Stimulated activated naive CD8-positive, alpha-beta T cell treated with anti-CD3 and anti-CD28 coated beads, Interleukin-15, amount 100 ng/mL, for 72 hours (primary cell): ENCODE measurements at regions not wholly inside any gene's neighbourhood (a gene's known extent, or its start where the extent isn't known, plus 50 kb on each side); places are given as distances from the start of the nearest gene placed in this dataset.
"Not testable (repeated sequence)": the region's sequence is repeated elsewhere in the genome, so short reads cannot be mapped to it uniquely, and the experiment has no call there.

Experiments
- ATAC-seq: fragments of 150-1000 bp; cut with Tn5 transposase; 2 replicates; pipeline ENCODE4 v1.10.0; 2021; ENCODE audit warnings: mild to moderate bottlenecking, moderate library complexity
- DNase-seq, 2 donors: peaks; one replicate each; pipeline ENCODE4 v3.0.0; 2021 to 2022
- H3K27ac Mint-ChIP-seq, 2 donors: one replicate each; pipeline ENCODE4 v1.8.0; 2022; ENCODE audit warnings: mild to moderate bottlenecking in 2 of 2, mixed read lengths in 2 of 2, moderate library complexity in 2 of 2
- H3K27me3 Mint-ChIP-seq: one replicate; pipeline ENCODE4 v1.8.0; 2022; ENCODE audit warnings: mixed read lengths
- H3K4me1 Mint-ChIP-seq: one replicate; pipeline ENCODE4 v1.8.0; 2022; ENCODE audit warnings: mild to moderate bottlenecking, mixed read lengths
- H3K4me3 Mint-ChIP-seq, 2 donors: one replicate each; pipeline ENCODE4 v1.8.0; 2022; ENCODE audit warnings: mild to moderate bottlenecking in 2 of 2, mixed read lengths in 2 of 2, moderate library complexity in 1 of 2
- H3K9me3 Mint-ChIP-seq, 2 donors: one replicate each; pipeline ENCODE4 v1.8.0; 2022; ENCODE audit warnings: mixed read lengths in 2 of 2

GRCh38 chrX:81348388-81348787, 146.5 kb downstream of the SH3BGRL start:
- no peak overlapping the region for H3K4me3 Mint-ChIP-seq
- H3K9me3 Mint-ChIP-seq = peaks cover 0 to 4% of the 10 kb centered on the region in 2 donors
- DNase-seq = no peak
- H3K4me1 Mint-ChIP-seq = no peaks in the 10 kb centered on the region
- no peak for ATAC-seq
- H3K27ac Mint-ChIP-seq = peak overlapping the region in 1 of 2 donors; percentile 74
- H3K27me3 Mint-ChIP-seq = no peaks in the 10 kb centered on the region

- no peaks in the 10 kb centered on the region for H3K27me3 Mint-ChIP-seq
- no peak overlapping the region for H3K4me3 Mint-ChIP-seq
- no peak for ATAC-seq
- peaks cover 5 to 7% of the 10 kb centered on the region in 2 donors for H3K9me3 Mint-ChIP-seq
- DNase-seq = no peak
- no peak overlapping the region for H3K27ac Mint-ChIP-seq
- H3K4me1 Mint-ChIP-seq = no peaks in the 10 kb centered on the region
These were observed 153.1 kb downstream of the SH3BGRL start for GRCh38 chrX:81354954-81355353.

- DNase-seq = no peak
- Mint-ChIP-seq H3K27ac (no peak overlapping the region), H3K9me3 (peaks cover 5 to 7% of the 10 kb centered on the region in 2 donors), H3K27me3 (no peaks in the 10 kb centered on the region), H3K4me1 (no peaks in the 10 kb centered on the region), H3K4me3 (no peak overlapping the region)
- no peak for ATAC-seq
These were observed 153.5 kb downstream of the SH3BGRL start for GRCh38 chrX:81355436-81355835.

- DNase-seq (no peak), ATAC-seq (no peak)
- H3K9me3 Mint-ChIP-seq = no peaks in the 10 kb centered on the region
- H3K4me3 Mint-ChIP-seq = no peak overlapping the region
- no peaks in the 10 kb centered on the region for H3K4me1 Mint-ChIP-seq
- H3K27me3 Mint-ChIP-seq = no peaks in the 10 kb centered on the region
- no peak overlapping the region for H3K27ac Mint-ChIP-seq
These were observed 165.4 kb downstream of the SH3BGRL start for GRCh38 chrX:81367291-81367690.

GRCh38 chrX:81377329-81377728, 175.4 kb downstream of the SH3BGRL start:
- Mint-ChIP-seq H3K4me1 (no peaks in the 10 kb centered on the region), H3K27ac (no peak overlapping the region), H3K9me3 (no peaks in the 10 kb centered on the region), H3K27me3 (no peaks in the 10 kb centered on the region), H3K4me3 (no peak overlapping the region)
- ATAC-seq = no peak
- DNase-seq = no peak

- Mint-ChIP-seq H3K27me3 (no peaks in the 10 kb centered on the region), H3K4me3 (no peak overlapping the region), H3K9me3 (no peaks in the 10 kb centered on the region), H3K27ac (no peak overlapping the region), H3K4me1 (no peaks in the 10 kb centered on the region)
- DNase-seq (no peak), ATAC-seq (no peak)
These were observed 176.7 kb downstream of the SH3BGRL start for GRCh38 chrX:81378560-81378959.

- no peak for DNase-seq
- peaks cover 3% of the 10 kb centered on the region for H3K27me3 Mint-ChIP-seq
- no peak overlapping the region for H3K4me3 Mint-ChIP-seq
- no peaks in the 10 kb centered on the region for H3K9me3 Mint-ChIP-seq
- H3K4me1 Mint-ChIP-seq = no peaks in the 10 kb centered on the region
- no peak overlapping the region for H3K27ac Mint-ChIP-seq
- no peak for ATAC-seq
These were observed 188.3 kb downstream of the SH3BGRL start for GRCh38 chrX:81390237-81390636.

- H3K4me1 Mint-ChIP-seq = no peaks in the 10 kb centered on the region
- no peaks in the 10 kb centered on the region for H3K27me3 Mint-ChIP-seq
- H3K4me3 Mint-ChIP-seq = no peak overlapping the region
- H3K27ac Mint-ChIP-seq = no peak overlapping the region
- no peaks in the 10 kb centered on the region for H3K9me3 Mint-ChIP-seq
- ATAC-seq = no peak
- DNase-seq = no peak
These were observed 190.5 kb downstream of the SH3BGRL start for GRCh38 chrX:81392396-81392795.

GRCh38 chrX:81405781-81406180, 203.9 kb downstream of the SH3BGRL start:
- Mint-ChIP-seq H3K27me3 (no peaks in the 10 kb centered on the region), H3K4me1 (no peaks in the 10 kb centered on the region), H3K27ac (no peak overlapping the region), H3K4me3 (no peak overlapping the region), H3K9me3 (no peaks in the 10 kb centered on the region)
- DNase-seq (no peak), ATAC-seq (no peak)

GRCh38 chrX:81411517-81411916, 209.6 kb downstream of the SH3BGRL start:
- no peaks in the 10 kb centered on the region for H3K9me3 Mint-ChIP-seq
- H3K4me3 Mint-ChIP-seq = no peak overlapping the region
- no peaks in the 10 kb centered on the region for H3K27me3 Mint-ChIP-seq
- H3K27ac Mint-ChIP-seq = no peak overlapping the region
- no peaks in the 10 kb centered on the region for H3K4me1 Mint-ChIP-seq
- ATAC-seq (no peak), DNase-seq (no peak)

GRCh38 chrX:81412428-81412827, 210.5 kb downstream of the SH3BGRL start:
- H3K9me3 Mint-ChIP-seq = no peaks in the 10 kb centered on the region
- no peak overlapping the region for H3K27ac Mint-ChIP-seq
- no peaks in the 10 kb centered on the region for H3K4me1 Mint-ChIP-seq
- ATAC-seq = no peak
- no peak overlapping the region for H3K4me3 Mint-ChIP-seq
- H3K27me3 Mint-ChIP-seq = no peaks in the 10 kb centered on the region
- no peak for DNase-seq

- H3K27me3 Mint-ChIP-seq, H3K4me3 Mint-ChIP-seq, H3K4me1 Mint-ChIP-seq, DNase-seq, ATAC-seq, H3K9me3 Mint-ChIP-seq, H3K27ac Mint-ChIP-seq: not testable (repeated sequence)
These were observed 211.0 kb downstream of the SH3BGRL start for GRCh38 chrX:81412857-81413256.

- DNase-seq (no peak), ATAC-seq (no peak)
- Mint-ChIP-seq H3K27me3 (no peaks in the 10 kb centered on the region), H3K4me3 (no peak overlapping the region), H3K9me3 (no peaks in the 10 kb centered on the region), H3K4me1 (no peaks in the 10 kb centered on the region), H3K27ac (no peak overlapping the region)
These were observed 212.7 kb downstream of the SH3BGRL start for GRCh38 chrX:81414630-81415029.
